ENCODE measurements at regions not wholly inside any gene's neighbourhood (a gene's known extent, or its start where the extent isn't known, plus 50 kb on each side); places are given as distances from the start of the nearest gene placed in this dataset.

GRCh38 chr1:116836099-116836498 is 73.6 kb upstream of the PTGFRN start:
- Histone ChIP-seq H2AFZ (ENCODE audit: low read length) (no peak overlapping the region), H4K5ac (ENCODE audit: insufficient read length, low read depth, low read length) (no peak overlapping the region), H3T11ph (ENCODE audit: low read length) (no peak overlapping the region), H2AK5ac (ENCODE audit: insufficient read length, low read length) (no peak overlapping the region), H3K4me1 (ENCODE audit: insufficient read depth, low read length) (peaks cover 6% of the 10 kb centered on the region; the same call in 1 of the 2 replicates), H3K4ac (ENCODE audit: low read depth, low read length) (no peak overlapping the region), H3K9me3 (ENCODE audit: control insufficient read depth, low read depth, low read length) (no peaks in the 10 kb centered on the region), H3K14ac (ENCODE audit: insufficient read depth, low read length) (no peak overlapping the region), H3K56ac (ENCODE audit: insufficient read length, low read depth, low read length) (no peak overlapping the region), H3K23ac (ENCODE audit: insufficient read length, low read depth, low read length) (no peak overlapping the region), H2BK12ac (ENCODE audit: insufficient read length, low read depth, low read length) (no peak overlapping the region), H2BK15ac (ENCODE audit: low read depth, low read length) (no peak overlapping the region), H4K91ac (ENCODE audit: insufficient read length, low read depth, low read length) (no peak overlapping the region), H3K27ac (ENCODE audit: insufficient read length, low read depth, low read length) (no peak overlapping the region), H3K9ac (ENCODE audit: extremely low read depth, insufficient read length, low read length) (no peak overlapping the region), H2BK5ac (ENCODE audit: insufficient read length, low read length) (no peak overlapping the region), H3K79me1 (ENCODE audit: insufficient read depth, low read depth, low read length, poor library complexity, severe bottlenecking) (no peaks in the 10 kb centered on the region), H2BK20ac (ENCODE audit: low read depth, low read length, poor library complexity, severe bottlenecking) (no peak overlapping the region), H4K8ac (replicated peaks; ENCODE audit: insufficient read length, low read depth, low read length) (no peak overlapping the region), H3K23me2 (ENCODE audit: insufficient read length, low read depth, low read length, poor library complexity, severe bottlenecking) (no peaks in the 10 kb centered on the region), H2BK120ac (ENCODE audit: low read depth, low read length, poor library complexity, severe bottlenecking) (no peak overlapping the region), H3K79me2 (ENCODE audit: insufficient read depth, low read length) (no peaks in the 10 kb centered on the region), H3K4me2 (ENCODE audit: insufficient read depth, insufficient read length, low read length) (no peak overlapping the region), H3K18ac (ENCODE audit: insufficient read length, low read depth, low read length) (no peak overlapping the region), H3K27me3 (ENCODE audit: insufficient read depth, low read length) (no peaks in the 10 kb centered on the region), H4K20me1 (ENCODE audit: control insufficient read depth, insufficient read depth, insufficient read length) (no peaks in the 10 kb centered on the region)
- H3K27ac Mint-ChIP-seq, result peak overlapping the region; percentile 20 to 70 (median 63); a peak in 2 of 7 replicates
- H3K36me3 Mint-ChIP-seq (ENCODE audit: insufficient read depth in 1 of 3, low read depth in 3 of 3), result peaks cover 16 to 28% (median 18%) of the 10 kb centered on the region in 3 experiments
- no peak for TF ChIP-seq CTCF (conservative IDR thresholded peaks at IDR 0.05)
- WGBS (ENCODE audit: extremely low coverage, insufficient read length, low lambda C conversion rate), result no CpG with 5 or more reads among the region's 1 CpG
- no peaks in the 10 kb centered on the region for H3K27me3 Mint-ChIP-seq (ENCODE audit: low read depth)
- H3K9me3 Mint-ChIP-seq, result peaks cover 22 to 25% of the 10 kb centered on the region in 2 experiments
- no peak overlapping the region for H3K4me3 Mint-ChIP-seq
- DNase-seq, result peak; percentile 44
- peaks cover 49 to 57% of the 10 kb centered on the region in 2 experiments for H3K4me1 Mint-ChIP-seq

Data from H9 (cell line).